SK-N-SH (cell line): ENCODE measurements at regions not wholly inside any gene's neighbourhood (a gene's known extent, or its start where the extent isn't known, plus 50 kb on each side); places are given as distances from the start of the nearest gene placed in this dataset.

Experiments
- CTCF ChIA-PET: fragments of 300-600, 350-600 bp; formaldehyde crosslinking; extraction: SDS; loops from one replicate; lab custom pipeline; 2021; lab: Yijun Ruan, JAX
- POLR2A ChIA-PET: fragments of 350-600 bp; sonication (Branson Sonifier 250); formaldehyde crosslinking; extraction: SDS; loops from one replicate; lab custom pipeline; 2020; ENCODE audit warnings: antibody characterized with exemption, inconsistent platforms; lab: Yijun Ruan, JAX
- DNase-seq: peaks from one replicate; pipeline ENCODE4 v3.0.0; 2012
- H2AFZ ChIP-seq: fragments of 200-600 bp; sonication (generic); 2 replicates; pipeline ENCODE4 v1.8.1; 2016; ENCODE audit warnings: antibody characterized with exemption, mild to moderate bottlenecking, low read depth
- H3F3A ChIP-seq: fragments of 200-600 bp; sonication (generic); replicated peaks from 2 replicates; pipeline ENCODE3; 2016; ENCODE audit warnings: antibody characterized with exemption, mild to moderate bottlenecking; ENCODE audit not compliant: insufficient read depth
- H3K27ac ChIP-seq, 2 experiments: fragments of 200-500 bp in 1 of 2; fragments of 200-600 bp in 1 of 2; sonication (Bioruptor generic) in 1 of 2; sonication (generic), shearing (Covaris generic) in 1 of 2; 2 replicates each; pipeline versions ENCODE4 v1.5.1 to v1.6.1; 2014 to 2016; ENCODE audit warnings: low read depth in 2 of 2, inconsistent platforms in 1 of 2, low read length in 1 of 2, mild to moderate bottlenecking in 1 of 2, mixed read lengths in 1 of 2
- H3K27me3 ChIP-seq: fragments of 200-600 bp; sonication (generic), shearing (Covaris generic); 2 replicates; pipeline ENCODE4 v1.6.1; 2016; ENCODE audit warnings: mixed run types; ENCODE audit not compliant: insufficient read depth
- H3K36me3 ChIP-seq, 2 experiments: fragments of 200-500 bp in 1 of 2; fragments of 200-600 bp in 1 of 2; sonication (Bioruptor generic) in 1 of 2; sonication (generic) in 1 of 2; replicated peaks in 1 of 2; 2 replicates each; pipeline versions ENCODE3 to v1.5.1; 2014 to 2016; ENCODE audit warnings: low read length in 1 of 2, mild to moderate bottlenecking in 1 of 2; ENCODE audit not compliant: insufficient read depth in 2 of 2, control insufficient read depth in 1 of 2
- H3K4me1 ChIP-seq, 2 experiments: fragments of 200-500 bp in 1 of 2; fragments of 200-600 bp in 1 of 2; sonication (Bioruptor generic) in 1 of 2; sonication (generic), shearing (Covaris generic) in 1 of 2; 2 replicates each; pipeline versions ENCODE4 v1.5.1 to v1.6.1; 2014 to 2016; ENCODE audit warnings: low read depth in 1 of 2, low read length in 1 of 2, mixed run types in 1 of 2; ENCODE audit not compliant: insufficient read depth in 2 of 2, control insufficient read depth in 1 of 2
- H3K4me2 ChIP-seq: fragments of 200-600 bp; sonication (generic), shearing (Covaris generic); 2 replicates; pipeline ENCODE4 v1.6.1; 2017; ENCODE audit warnings: mixed run types
- H3K4me3 ChIP-seq, 2 experiments: fragments of 200-500 bp in 1 of 2; fragments of 200-600 bp in 1 of 2; sonication (Bioruptor generic) in 1 of 2; sonication (generic), shearing (Covaris generic) in 1 of 2; 2 replicates each; pipeline versions ENCODE4 v1.5.1 to v1.8.1; 2014 to 2016; ENCODE audit warnings: low read depth in 2 of 2, inconsistent platforms in 1 of 2, low read length in 1 of 2, mild to moderate bottlenecking in 1 of 2, mixed read lengths in 1 of 2, moderate library complexity in 1 of 2
- H3K79me2 ChIP-seq: fragments of 200-600 bp; sonication (generic); 2 replicates; pipeline ENCODE4 v1.8.1; 2017; ENCODE audit warnings: mild to moderate bottlenecking; ENCODE audit not compliant: insufficient read depth
- H3K9ac ChIP-seq: fragments of 200-600 bp; sonication (generic); 2 replicates; pipeline ENCODE4 v1.6.1; 2017; ENCODE audit warnings: mixed run types
- H3K9me2 ChIP-seq: fragments of 200-600 bp; sonication (generic); 2 replicates; pipeline ENCODE4 v1.6.1; 2017; ENCODE audit warnings: mixed run types
- H3K9me3 ChIP-seq: fragments of 200-600 bp; sonication (generic); 2 replicates; pipeline ENCODE4 v1.6.1; 2017; ENCODE audit warnings: mixed run types, mild to moderate bottlenecking, moderate library complexity
- H4K20me1 ChIP-seq: fragments of 200-600 bp; sonication (generic); 2 replicates; pipeline ENCODE4 v1.6.1; 2017; ENCODE audit warnings: mild to moderate bottlenecking, mixed run types; ENCODE audit not compliant: insufficient read depth
- CHD2 ChIP-seq: fragments of 150-350 bp; IDR thresholded peaks from 2 replicates; pipeline ENCODE4 v1.6.1; 2018; ENCODE audit warnings: low read length; ENCODE audit not compliant: partially characterized antibody
- EP300 ChIP-seq, 2 experiments: IDR thresholded peaks; 2 replicates each; pipeline versions ENCODE4 v1.4.0 to v1.6.1; 2012; ENCODE audit warnings: borderline replicate concordance in 1 of 2, low read depth in 1 of 2, low read length in 1 of 2
- FOSL2 ChIP-seq: IDR thresholded peaks from 2 replicates; pipeline ENCODE4 v1.4.0; 2012; ENCODE audit warnings: low read depth, mild to moderate bottlenecking, moderate library complexity, borderline replicate concordance
- FOXJ3 ChIP-seq: sonication (generic); formaldehyde crosslinking; IDR thresholded peaks from 2 replicates; pipeline ENCODE4 v1.5.1; 2020; ENCODE audit warnings: mild to moderate bottlenecking, missing genetic modification reagents
- FOXM1 ChIP-seq: IDR thresholded peaks from 2 replicates; pipeline ENCODE4 v1.4.0; 2012; ENCODE audit warnings: low read depth, mild to moderate bottlenecking
- GABPA ChIP-seq: IDR thresholded peaks from 2 replicates; pipeline ENCODE4 v1.4.0; 2012; ENCODE audit warnings: low read depth, mild to moderate bottlenecking
- JUND ChIP-seq: IDR thresholded peaks from 2 replicates; pipeline ENCODE4 v1.4.0; 2012
- MEF2A ChIP-seq: IDR thresholded peaks from 2 replicates; pipeline ENCODE4 v1.4.0; 2012; ENCODE audit warnings: low read depth, borderline replicate concordance
- PBX3 ChIP-seq: IDR thresholded peaks from 2 replicates; pipeline ENCODE4; 2012
- POLR2AphosphoS5 ChIP-seq: IDR thresholded peaks from 2 replicates; pipeline ENCODE4 v1.6.1; 2012; ENCODE audit warnings: low read depth, low read length
- RXRA ChIP-seq: IDR thresholded peaks from 2 replicates; pipeline ENCODE4 v1.4.0; 2012; ENCODE audit warnings: low read depth, mild to moderate bottlenecking, borderline replicate concordance
- TCF12 ChIP-seq: IDR thresholded peaks from 2 replicates; pipeline ENCODE4 v1.4.0; 2012
- USF2 ChIP-seq: fragments of 150-350 bp; IDR thresholded peaks from 2 replicates; pipeline ENCODE4 v1.6.1; 2017; ENCODE audit warnings: antibody characterized with exemption, low read length, low read depth, borderline replicate concordance
- YY1 ChIP-seq: IDR thresholded peaks from 2 replicates; pipeline ENCODE4 v1.4.0; 2012; ENCODE audit warnings: low read depth, mild to moderate bottlenecking
- WGBS: methylation state at CpG from one replicate; pipeline ENCODE4 v1.1.6; 2017; ENCODE audit warnings: low lambda C conversion rate; 5-methylcytosine and 5-hydroxymethylcytosine counted together
- TF ChIP-seq, protein P1 (sequence below): fragments of 200-600 bp; sonication (generic); IDR thresholded peaks from 2 replicates; pipeline ENCODE4 v1.6.1; 2017; ENCODE audit warnings: antibody characterized with exemption, mild to moderate bottlenecking, moderate library complexity

DNA sequence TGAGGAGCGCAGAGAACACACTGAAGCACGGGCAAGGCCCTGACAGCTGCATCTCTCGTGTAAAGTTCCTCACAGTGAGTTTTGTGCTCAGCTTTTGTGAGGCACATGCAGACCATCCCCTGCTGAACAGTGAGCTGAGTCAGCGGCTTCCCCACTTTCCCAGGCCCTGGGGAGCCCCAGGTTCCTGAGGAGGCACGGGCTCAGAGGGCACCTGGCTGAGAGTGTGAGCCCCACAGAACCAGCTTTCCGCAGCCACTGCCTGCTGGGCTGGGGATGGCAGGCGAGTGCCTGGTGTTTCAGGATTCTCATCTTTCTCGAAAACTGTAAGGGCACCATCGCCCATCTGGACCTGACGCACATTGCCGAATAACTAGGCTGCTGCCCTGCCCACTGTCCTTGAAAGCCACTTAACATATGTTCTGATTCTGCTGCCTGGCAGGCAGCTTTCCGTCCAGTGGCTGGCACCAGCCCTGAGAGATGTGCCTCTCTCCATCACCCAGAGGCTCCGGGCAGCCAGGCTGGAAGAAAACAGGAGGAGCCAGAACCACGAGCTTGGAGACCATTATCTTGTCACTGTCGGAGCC lies 266.7 kb upstream of the FOXF1 start:
- ChIA-PET POLR2A (no interaction called here), CTCF (interaction anchor here (0.9 kb wide), 1 partner anchor 422 kb away, joined by 3 read pairs; no protein-coding TSS in a partner anchor)
- WGBS = under 1% methylated on average over 13 of the region's 15 CpGs
- Histone ChIP-seq H3K79me2 (no peaks in the 10 kb centered on the region), H3K4me1 (no peaks in the 10 kb centered on the region), H3K4me2 (no peak overlapping the region), H4K20me1 (no peaks in the 10 kb centered on the region), H2AFZ (no peak overlapping the region), H3K36me3 (no peaks in the 10 kb centered on the region), H3K27me3 (peaks cover 87% of the 10 kb centered on the region), H3K4me3 (no peak overlapping the region), H3K9me3 (no peaks in the 10 kb centered on the region), H3F3A (no peaks in the 10 kb centered on the region), H3K9me2 (no peaks in the 10 kb centered on the region), H3K9ac (no peak overlapping the region), H3K27ac (no peak overlapping the region)
- no peak for TF ChIP-seq EP300 (IDR thresholded peaks at IDR 0.05; ENCODE audit: borderline replicate concordance in 1 of 2, low read depth in 1 of 2, low read length in 1 of 2)
- no peak for TF ChIP-seq MEF2A
- TF ChIP-seq USF2 = no peak
- no peak for TF ChIP-seq PBX3
- no peak for TF ChIP-seq YY1
- no peak for TF ChIP-seq FOSL2
- no peak for TF ChIP-seq FOXJ3 (CRISPR knock-in tag)
- DNase-seq = no peak

- Histone ChIP-seq H2AFZ (no peak overlapping the region), H3K4me2 (no peak overlapping the region), H3K79me2 (no peaks in the 10 kb centered on the region), H3K36me3 (no peaks in the 10 kb centered on the region), H3K27ac (no peak overlapping the region), H3F3A (no peaks in the 10 kb centered on the region), H3K4me1 (no peaks in the 10 kb centered on the region), H4K20me1 (no peaks in the 10 kb centered on the region), H3K9me2 (no peaks in the 10 kb centered on the region), H3K9me3 (no peaks in the 10 kb centered on the region), H3K27me3 (peaks cover 91% of the 10 kb centered on the region), H3K4me3 (no peak overlapping the region), H3K9ac (no peak overlapping the region)
- WGBS = 11% methylated on average over 9 of the region's 9 CpGs
- DNase-seq = no peak
- no peak for TF ChIP-seq MEF2A
- TF ChIP-seq TCF12 = no peak
- no peak for TF ChIP-seq FOSL2
- no peak for TF ChIP-seq USF2
- no peak for TF ChIP-seq JUND
- no peak for TF ChIP-seq GABPA
- no peak for TF ChIP-seq RXRA
- TF ChIP-seq POLR2AphosphoS5 = no peak
- no peak for TF ChIP-seq YY1
- TF ChIP-seq FOXM1 = no peak
- TF ChIP-seq CHD2 = no peak
- TF ChIP-seq, protein P1, sequence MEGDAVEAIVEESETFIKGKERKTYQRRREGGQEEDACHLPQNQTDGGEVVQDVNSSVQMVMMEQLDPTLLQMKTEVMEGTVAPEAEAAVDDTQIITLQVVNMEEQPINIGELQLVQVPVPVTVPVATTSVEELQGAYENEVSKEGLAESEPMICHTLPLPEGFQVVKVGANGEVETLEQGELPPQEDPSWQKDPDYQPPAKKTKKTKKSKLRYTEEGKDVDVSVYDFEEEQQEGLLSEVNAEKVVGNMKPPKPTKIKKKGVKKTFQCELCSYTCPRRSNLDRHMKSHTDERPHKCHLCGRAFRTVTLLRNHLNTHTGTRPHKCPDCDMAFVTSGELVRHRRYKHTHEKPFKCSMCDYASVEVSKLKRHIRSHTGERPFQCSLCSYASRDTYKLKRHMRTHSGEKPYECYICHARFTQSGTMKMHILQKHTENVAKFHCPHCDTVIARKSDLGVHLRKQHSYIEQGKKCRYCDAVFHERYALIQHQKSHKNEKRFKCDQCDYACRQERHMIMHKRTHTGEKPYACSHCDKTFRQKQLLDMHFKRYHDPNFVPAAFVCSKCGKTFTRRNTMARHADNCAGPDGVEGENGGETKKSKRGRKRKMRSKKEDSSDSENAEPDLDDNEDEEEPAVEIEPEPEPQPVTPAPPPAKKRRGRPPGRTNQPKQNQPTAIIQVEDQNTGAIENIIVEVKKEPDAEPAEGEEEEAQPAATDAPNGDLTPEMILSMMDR = no peak
- ChIA-PET POLR2A (no interaction called here), CTCF (no interaction called here)
These were observed 266.2 kb upstream of the FOXF1 start for GRCh38 chr16:86244158-86244557.
